Mesothelial cell of epicardium (in vitro differentiated cells): ENCODE measurements at regions not wholly inside any gene's neighbourhood (a gene's known extent, or its start where the extent isn't known, plus 50 kb on each side); places are given as distances from the start of the nearest gene placed in this dataset.

ENCODE experiments used
- DNase-seq, 2 experiments: peaks; one replicate each; pipeline ENCODE4 v3.0.0; 2021; ENCODE audit warnings: low spot score in 2 of 2; ENCODE audit not compliant: unreplicated experiment in 2 of 2
- H3K27ac Mint-ChIP-seq: 2 replicates; pipeline ENCODE4 v1.8.0; 2021; ENCODE audit warnings: mixed read lengths
- H3K27me3 Mint-ChIP-seq: 2 replicates; pipeline ENCODE4 v1.8.0; 2021; ENCODE audit warnings: low read depth, mixed read lengths
- H3K36me3 Mint-ChIP-seq: 2 replicates; pipeline ENCODE4 v1.8.0; 2021; ENCODE audit warnings: mixed read lengths
- H3K4me1 Mint-ChIP-seq: 2 replicates; pipeline ENCODE4 v1.8.0; 2021; ENCODE audit warnings: mixed read lengths
- H3K4me3 Mint-ChIP-seq: 2 replicates; pipeline ENCODE4 v1.8.0; 2021; ENCODE audit warnings: mild to moderate bottlenecking, moderate library complexity, mixed read lengths
- H3K9me3 Mint-ChIP-seq: 2 replicates; pipeline ENCODE4 v1.8.0; 2021; ENCODE audit warnings: mixed read lengths
- CTCF ChIP-seq: fragments of 200-600 bp; sonication (generic); IDR thresholded peaks from one replicate; pipeline ENCODE4 v1.5.0; 2021; ENCODE audit warnings: antibody characterized with exemption; ENCODE audit not compliant: unreplicated experiment

GRCh38 chr1:193846876-193847604, 660.6 kb upstream of the B3GALT2 start:
- TF ChIP-seq CTCF, result no peak
- Mint-ChIP-seq H3K4me3 (no peak overlapping the region), H3K27ac (no peak overlapping the region), H3K36me3 (no peaks in the 10 kb centered on the region), H3K4me1 (peaks cover 3% of the 10 kb centered on the region), H3K27me3 (no peaks in the 10 kb centered on the region), H3K9me3 (peaks cover 3% of the 10 kb centered on the region)
- no peak for DNase-seq

- Mint-ChIP-seq H3K36me3 (no peaks in the 10 kb centered on the region), H3K27me3 (no peaks in the 10 kb centered on the region), H3K9me3 (peaks cover 3% of the 10 kb centered on the region), H3K4me1 (peaks cover 3% of the 10 kb centered on the region), H3K4me3 (no peak overlapping the region), H3K27ac (no peak overlapping the region)
- no peak for DNase-seq
- TF ChIP-seq CTCF, result no peak
Measured at GRCh38 chr1:193846411-193846810, 660.0 kb upstream of the B3GALT2 start.

GRCh38 chr1:193841857-193842256, 655.4 kb upstream of the B3GALT2 start:
- no peak for TF ChIP-seq CTCF
- Mint-ChIP-seq H3K36me3 (no peaks in the 10 kb centered on the region), H3K27ac (no peak overlapping the region), H3K27me3 (no peaks in the 10 kb centered on the region), H3K9me3 (peaks cover 3% of the 10 kb centered on the region), H3K4me1 (no peaks in the 10 kb centered on the region), H3K4me3 (no peak overlapping the region)
- no peak for DNase-seq

GRCh38 chr1:193831465-193831864, 645.1 kb upstream of the B3GALT2 start:
- no peak overlapping the region for H3K4me3 Mint-ChIP-seq
- no peak overlapping the region for H3K27ac Mint-ChIP-seq
- no peaks in the 10 kb centered on the region for H3K27me3 Mint-ChIP-seq
- peaks cover 15% of the 10 kb centered on the region for H3K36me3 Mint-ChIP-seq
- no peaks in the 10 kb centered on the region for H3K4me1 Mint-ChIP-seq
- DNase-seq, result no peak
- peaks cover 57% of the 10 kb centered on the region for H3K9me3 Mint-ChIP-seq
- TF ChIP-seq CTCF, result no peak

- no peaks in the 10 kb centered on the region for H3K4me1 Mint-ChIP-seq
- no peaks in the 10 kb centered on the region for H3K27me3 Mint-ChIP-seq
- TF ChIP-seq CTCF, result no peak
- no peak for DNase-seq
- H3K4me3 Mint-ChIP-seq, result no peak overlapping the region
- peaks cover 69% of the 10 kb centered on the region for H3K9me3 Mint-ChIP-seq
- H3K27ac Mint-ChIP-seq, result no peak overlapping the region
- H3K36me3 Mint-ChIP-seq, result peaks cover 15% of the 10 kb centered on the region
Measured at GRCh38 chr1:193827516-193827915, 641.1 kb upstream of the B3GALT2 start.
